ENCODE measurements at regions not wholly inside any gene's neighbourhood (a gene's known extent, or its start where the extent isn't known, plus 50 kb on each side); places are given as distances from the start of the nearest gene placed in this dataset.

GRCh38 chr4:171648926-171649325 lies 164.3 kb upstream of the GALNTL6 start:
- H3K4me1 ChIP-seq (ENCODE audit: insufficient read depth, poor library complexity, severe bottlenecking), result no peaks in the 10 kb centered on the region
- no peaks in the 10 kb centered on the region for H3K27me3 ChIP-seq (ENCODE audit: insufficient read depth, poor library complexity, severe bottlenecking)
- no peak overlapping the region for H3K27ac ChIP-seq (ENCODE audit: poor library complexity, severe bottlenecking)
- no peak overlapping the region for H3K4me3 ChIP-seq (ENCODE audit: severe bottlenecking)
- no peaks in the 10 kb centered on the region for H3K9me3 ChIP-seq (ENCODE audit: severe bottlenecking)
- DNase-seq (ENCODE audit: low spot score) (no peak), ATAC-seq (ENCODE audit: low read depth) (no peak)
- TF ChIP-seq, protein P1, sequence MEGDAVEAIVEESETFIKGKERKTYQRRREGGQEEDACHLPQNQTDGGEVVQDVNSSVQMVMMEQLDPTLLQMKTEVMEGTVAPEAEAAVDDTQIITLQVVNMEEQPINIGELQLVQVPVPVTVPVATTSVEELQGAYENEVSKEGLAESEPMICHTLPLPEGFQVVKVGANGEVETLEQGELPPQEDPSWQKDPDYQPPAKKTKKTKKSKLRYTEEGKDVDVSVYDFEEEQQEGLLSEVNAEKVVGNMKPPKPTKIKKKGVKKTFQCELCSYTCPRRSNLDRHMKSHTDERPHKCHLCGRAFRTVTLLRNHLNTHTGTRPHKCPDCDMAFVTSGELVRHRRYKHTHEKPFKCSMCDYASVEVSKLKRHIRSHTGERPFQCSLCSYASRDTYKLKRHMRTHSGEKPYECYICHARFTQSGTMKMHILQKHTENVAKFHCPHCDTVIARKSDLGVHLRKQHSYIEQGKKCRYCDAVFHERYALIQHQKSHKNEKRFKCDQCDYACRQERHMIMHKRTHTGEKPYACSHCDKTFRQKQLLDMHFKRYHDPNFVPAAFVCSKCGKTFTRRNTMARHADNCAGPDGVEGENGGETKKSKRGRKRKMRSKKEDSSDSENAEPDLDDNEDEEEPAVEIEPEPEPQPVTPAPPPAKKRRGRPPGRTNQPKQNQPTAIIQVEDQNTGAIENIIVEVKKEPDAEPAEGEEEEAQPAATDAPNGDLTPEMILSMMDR (IDR thresholded peaks at IDR 0.05; ENCODE audit: poor library complexity, severe bottlenecking), result no peak
- no peaks in the 10 kb centered on the region for H3K36me3 ChIP-seq (ENCODE audit: low read depth)

GRCh38 chr4:171646984-171647383 lies 166.2 kb upstream of the GALNTL6 start:
- TF ChIP-seq, protein P1 (IDR thresholded peaks at IDR 0.05; ENCODE audit: poor library complexity, severe bottlenecking), result no peak
- Histone ChIP-seq H3K4me1 (ENCODE audit: insufficient read depth, poor library complexity, severe bottlenecking) (no peaks in the 10 kb centered on the region), H3K4me3 (ENCODE audit: severe bottlenecking) (no peak overlapping the region), H3K27me3 (ENCODE audit: insufficient read depth, poor library complexity, severe bottlenecking) (no peaks in the 10 kb centered on the region), H3K36me3 (ENCODE audit: low read depth) (no peaks in the 10 kb centered on the region), H3K27ac (ENCODE audit: poor library complexity, severe bottlenecking) (no peak overlapping the region), H3K9me3 (ENCODE audit: severe bottlenecking) (no peaks in the 10 kb centered on the region)
- DNase-seq (ENCODE audit: low spot score), result no peak
- ATAC-seq (ENCODE audit: low read depth), result no peak

GRCh38 chr4:171644430-171645057 lies 168.7 kb upstream of the GALNTL6 start:
- no peaks in the 10 kb centered on the region for H3K36me3 ChIP-seq (ENCODE audit: low read depth)
- no peaks in the 10 kb centered on the region for H3K4me1 ChIP-seq (ENCODE audit: insufficient read depth, poor library complexity, severe bottlenecking)
- no peaks in the 10 kb centered on the region for H3K27me3 ChIP-seq (ENCODE audit: insufficient read depth, poor library complexity, severe bottlenecking)
- no peaks in the 10 kb centered on the region for H3K9me3 ChIP-seq (ENCODE audit: severe bottlenecking)
- H3K4me3 ChIP-seq (ENCODE audit: severe bottlenecking), result no peak overlapping the region
- no peak for DNase-seq (ENCODE audit: low spot score)
- ATAC-seq (ENCODE audit: low read depth), result no peak
- no peak overlapping the region for H3K27ac ChIP-seq (ENCODE audit: poor library complexity, severe bottlenecking)
- TF ChIP-seq, protein P1 (IDR thresholded peaks at IDR 0.05; ENCODE audit: poor library complexity, severe bottlenecking), result no peak

- no peak for DNase-seq (ENCODE audit: low spot score)
- no peaks in the 10 kb centered on the region for H3K4me1 ChIP-seq (ENCODE audit: insufficient read depth, poor library complexity, severe bottlenecking)
- ATAC-seq (ENCODE audit: low read depth), result no peak
- no peaks in the 10 kb centered on the region for H3K36me3 ChIP-seq (ENCODE audit: low read depth)
- TF ChIP-seq, protein P1 (IDR thresholded peaks at IDR 0.05; ENCODE audit: poor library complexity, severe bottlenecking), result no peak
- no peak overlapping the region for H3K4me3 ChIP-seq (ENCODE audit: severe bottlenecking)
- H3K9me3 ChIP-seq (ENCODE audit: severe bottlenecking), result no peaks in the 10 kb centered on the region
- H3K27me3 ChIP-seq (ENCODE audit: insufficient read depth, poor library complexity, severe bottlenecking), result no peaks in the 10 kb centered on the region
- no peak overlapping the region for H3K27ac ChIP-seq (ENCODE audit: poor library complexity, severe bottlenecking)
Measured at GRCh38 chr4:171639540-171639939, 173.7 kb upstream of the GALNTL6 start.

DNA sequence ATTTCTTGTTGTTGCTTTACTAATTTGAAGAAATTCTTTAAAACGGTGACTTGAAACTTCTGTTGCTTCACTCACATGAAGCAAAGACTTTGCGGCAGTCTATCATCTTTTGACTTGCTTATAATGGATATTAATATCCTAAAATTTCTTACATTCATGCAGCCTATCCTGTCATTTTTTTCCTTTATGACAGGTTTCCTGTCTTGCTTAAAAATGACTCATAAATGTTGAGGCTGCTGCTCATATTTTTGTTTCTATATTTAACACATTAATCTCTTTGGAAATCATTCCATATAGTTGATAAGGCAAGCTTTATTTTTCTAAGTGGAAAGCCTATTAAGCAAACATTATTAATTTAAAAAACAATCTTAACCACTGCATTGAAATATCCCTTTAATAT lies 176.6 kb upstream of the GALNTL6 start:
- no peaks in the 10 kb centered on the region for H3K4me1 ChIP-seq (ENCODE audit: insufficient read depth, poor library complexity, severe bottlenecking)
- no peak overlapping the region for H3K27ac ChIP-seq (ENCODE audit: poor library complexity, severe bottlenecking)
- no peak for ATAC-seq (ENCODE audit: low read depth)
- H3K27me3 ChIP-seq (ENCODE audit: insufficient read depth, poor library complexity, severe bottlenecking), result no peaks in the 10 kb centered on the region
- no peaks in the 10 kb centered on the region for H3K9me3 ChIP-seq (ENCODE audit: severe bottlenecking)
- TF ChIP-seq, protein P1 (IDR thresholded peaks at IDR 0.05; ENCODE audit: poor library complexity, severe bottlenecking), result no peak
- no peak overlapping the region for H3K4me3 ChIP-seq (ENCODE audit: severe bottlenecking)
- DNase-seq (ENCODE audit: low spot score), result no peak
- H3K36me3 ChIP-seq (ENCODE audit: low read depth), result no peaks in the 10 kb centered on the region
